OCI-LY3 (cell line): ENCODE measurements at regions not wholly inside any gene's neighbourhood (a gene's known extent, or its start where the extent isn't known, plus 50 kb on each side); places are given as distances from the start of the nearest gene placed in this dataset.

Experiments used
- CTCF ChIP-seq: fragments of 200-600, 300-600 bp; sonication (generic); IDR thresholded peaks from 2 replicates; pipeline ENCODE4 v1.5.1; 2014; ENCODE audit warnings: antibody characterized with exemption, low read length, low read depth
- EZH2phosphoT487 ChIP-seq: fragments of 200-600 bp; shearing (Covaris generic); IDR thresholded peaks from 2 replicates; pipeline ENCODE4 v1.6.1; 2018; ENCODE audit warnings: antibody characterized with exemption, mixed run types, low read depth

- TF ChIP-seq CTCF (no peak), EZH2phosphoT487 (no peak)
Measured at GRCh38 chr10:91575044-91575610, 57.7 kb downstream of the PPP1R3C start.
